ENCODE measurements at regions not wholly inside any gene's neighbourhood (a gene's known extent, or its start where the extent isn't known, plus 50 kb on each side); places are given as distances from the start of the nearest gene placed in this dataset.
"Not testable (repeated sequence)": the region's sequence is repeated elsewhere in the genome, so short reads cannot be mapped to it uniquely, and the experiment has no call there.

DNA sequence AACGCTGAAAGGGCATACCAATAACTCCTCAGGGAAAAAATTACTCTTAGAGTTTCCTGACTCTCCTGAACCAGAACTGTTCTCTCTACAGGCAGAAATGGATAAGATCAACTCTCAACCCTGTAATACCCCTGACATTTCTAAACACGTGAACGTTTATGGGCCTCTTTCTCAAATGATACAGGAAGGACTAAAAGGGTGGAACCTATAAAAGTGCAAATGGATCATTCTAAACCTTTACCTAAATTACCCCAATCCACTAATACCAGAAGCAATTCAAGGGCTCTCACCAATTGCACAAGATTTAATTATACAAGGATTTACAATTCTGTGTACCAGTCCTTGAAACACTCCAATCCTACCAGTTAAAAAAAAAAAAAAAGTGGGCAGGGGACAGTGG is 98.0 kb upstream of the FAM174B start:
- no peak for DNase-seq (ENCODE audit: low spot score)

DNA sequence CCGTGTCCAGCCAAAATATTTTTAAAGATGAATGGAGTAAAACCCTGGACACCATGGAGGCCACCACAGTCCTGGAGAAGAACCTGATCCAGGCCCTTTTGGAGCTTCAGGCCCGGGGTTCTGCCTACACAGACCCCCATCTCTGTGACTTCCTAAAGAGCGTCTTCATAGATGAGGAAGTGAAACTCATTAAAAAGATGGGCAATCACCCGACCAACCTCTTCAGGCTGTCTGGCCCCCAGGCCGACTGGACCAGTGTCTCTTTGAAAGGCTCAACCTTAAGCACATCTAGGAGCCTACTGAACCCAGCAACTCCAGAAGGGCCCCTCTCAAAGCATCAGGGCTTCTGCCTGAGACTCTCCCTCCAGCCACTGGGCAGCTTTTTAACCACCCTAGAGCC is 107.9 kb upstream of the FAM174B start:
- DNase-seq (ENCODE audit: low spot score) = no peak

DNA sequence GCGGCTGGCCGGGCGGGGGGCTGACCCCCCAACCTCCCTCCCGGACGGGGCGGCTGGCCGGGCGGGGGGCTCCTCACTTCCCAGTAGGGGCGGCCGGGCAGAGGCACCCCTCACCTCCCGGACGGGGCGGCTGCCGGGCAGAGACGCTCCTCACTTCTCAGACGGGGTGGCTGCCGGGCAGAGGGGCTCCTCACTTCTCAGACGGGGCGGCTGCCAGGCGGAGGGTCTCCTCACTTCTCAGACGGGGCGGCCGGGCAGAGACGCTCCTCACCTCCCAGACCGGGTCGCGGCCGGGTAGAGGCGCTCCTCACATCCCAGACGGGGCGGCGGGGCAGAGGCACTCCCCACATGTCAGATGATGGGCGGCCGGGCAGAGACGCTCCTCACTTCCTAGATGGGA is 112.6 kb upstream of the FAM174B start:
- not testable (repeated sequence) for DNase-seq (ENCODE audit: low spot score)

DNA sequence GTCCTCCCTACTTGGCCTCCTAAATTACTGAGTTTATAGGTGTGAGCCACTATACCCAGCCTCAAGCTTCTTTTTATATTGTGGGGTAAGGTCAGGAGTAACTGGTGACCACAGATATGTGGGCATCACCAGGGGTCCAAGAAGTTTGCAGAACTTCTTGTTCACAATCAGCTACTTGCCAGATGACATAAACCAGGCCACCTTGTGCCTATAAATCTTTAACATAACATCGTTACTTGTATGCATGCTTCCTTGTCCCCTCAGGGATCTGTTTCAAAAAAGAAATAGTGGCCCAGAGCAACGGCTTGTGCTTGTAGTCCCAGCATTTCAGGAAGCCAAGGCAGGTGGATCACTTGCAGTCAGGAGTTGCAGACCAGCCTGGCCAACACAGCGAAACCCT is 115.1 kb upstream of the FAM174B start:
- no peak for DNase-seq (ENCODE audit: low spot score)

DNA sequence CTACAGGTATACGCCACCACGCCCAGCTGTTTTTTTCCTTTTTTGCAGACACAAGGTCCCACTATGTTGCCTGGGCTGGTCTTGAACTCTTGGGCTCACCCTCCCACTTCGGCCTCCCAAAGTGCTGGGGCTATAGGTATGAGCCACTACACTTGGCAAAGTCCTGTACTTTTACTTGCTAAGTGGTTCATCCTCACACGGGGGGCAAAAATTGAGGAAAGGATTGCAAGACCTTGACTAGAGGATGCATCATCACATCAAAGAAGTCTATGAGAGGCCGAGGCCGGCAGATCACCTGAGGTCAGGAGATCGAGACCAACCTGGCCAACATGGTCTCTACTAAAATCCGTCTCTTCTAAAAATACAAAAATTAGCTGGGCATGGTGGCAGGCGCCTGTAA is 116.5 kb upstream of the FAM174B start:
- no peak for DNase-seq (ENCODE audit: low spot score)

DNA sequence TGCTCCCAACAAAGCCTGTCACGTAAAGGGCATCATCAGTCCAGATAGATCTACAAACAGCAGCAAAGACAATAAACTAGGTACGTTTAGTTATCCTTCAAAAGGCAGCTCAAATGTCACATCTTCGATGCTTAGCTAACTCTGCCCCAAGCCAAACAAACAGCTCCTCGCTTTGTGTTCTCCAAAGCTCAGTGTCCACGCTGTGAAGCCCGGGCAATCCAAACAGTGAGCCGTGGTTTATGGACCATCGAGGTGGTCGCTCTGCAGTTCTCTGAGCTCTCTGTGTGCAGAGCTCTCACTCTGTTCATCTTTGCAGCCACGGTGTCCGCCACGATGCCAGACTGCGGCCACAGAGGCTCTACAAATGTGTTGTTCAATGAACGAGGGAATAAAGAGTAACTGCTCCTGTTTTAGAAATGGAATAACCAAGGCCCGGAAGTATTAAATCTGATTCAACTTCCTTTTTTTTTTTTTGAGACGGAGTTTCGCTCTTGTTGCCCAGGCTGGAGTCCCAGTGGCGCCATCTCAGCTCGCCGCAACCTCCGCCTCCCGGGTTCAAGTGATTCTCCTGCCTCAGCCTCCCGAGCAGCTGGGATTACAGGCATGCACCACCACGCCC is 117.2 kb upstream of the FAM174B start:
- no peak for DNase-seq (ENCODE audit: low spot score)

DNA sequence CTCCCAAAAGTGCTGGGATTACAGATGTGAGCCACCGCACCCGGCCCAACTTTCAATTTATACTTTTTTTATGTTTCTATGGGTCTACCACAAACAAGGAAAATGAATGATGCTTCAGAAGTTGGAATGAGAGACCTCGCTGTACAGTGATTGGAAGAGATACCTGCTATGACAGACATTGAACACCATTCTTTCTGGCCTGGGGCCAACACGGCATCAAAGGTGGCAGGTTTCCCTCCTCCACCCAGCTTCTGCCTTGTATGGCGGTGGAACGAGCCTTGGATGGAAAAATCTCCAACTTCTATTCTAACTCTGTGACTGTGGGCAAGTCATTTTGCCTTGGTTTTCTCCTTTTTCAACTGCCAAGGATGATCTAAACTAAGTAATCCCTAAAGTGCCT is 117.8 kb upstream of the FAM174B start:
- no peak for DNase-seq (ENCODE audit: low spot score)

DNA sequence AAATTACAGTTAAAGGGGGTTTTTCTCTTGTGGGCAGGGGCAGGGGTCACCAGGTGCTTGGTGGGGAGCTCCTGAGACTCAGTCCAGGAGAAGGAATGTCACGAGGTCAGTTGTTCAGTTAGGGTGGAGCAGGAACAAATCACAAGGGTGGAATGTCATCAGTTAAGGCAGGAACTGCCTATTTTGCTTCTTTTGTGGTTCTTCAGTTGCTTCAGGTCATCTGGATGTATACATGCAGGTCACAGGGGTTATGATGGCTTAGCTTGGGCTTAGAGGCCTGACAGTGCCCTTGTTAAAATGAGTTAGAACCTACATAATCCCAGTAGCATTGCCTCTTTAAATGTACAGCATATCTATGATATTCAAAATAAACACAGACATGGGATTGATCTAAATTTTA is 120.2 kb upstream of the CHD2 start:
- DNase-seq (ENCODE audit: low spot score) = no peak

DNA sequence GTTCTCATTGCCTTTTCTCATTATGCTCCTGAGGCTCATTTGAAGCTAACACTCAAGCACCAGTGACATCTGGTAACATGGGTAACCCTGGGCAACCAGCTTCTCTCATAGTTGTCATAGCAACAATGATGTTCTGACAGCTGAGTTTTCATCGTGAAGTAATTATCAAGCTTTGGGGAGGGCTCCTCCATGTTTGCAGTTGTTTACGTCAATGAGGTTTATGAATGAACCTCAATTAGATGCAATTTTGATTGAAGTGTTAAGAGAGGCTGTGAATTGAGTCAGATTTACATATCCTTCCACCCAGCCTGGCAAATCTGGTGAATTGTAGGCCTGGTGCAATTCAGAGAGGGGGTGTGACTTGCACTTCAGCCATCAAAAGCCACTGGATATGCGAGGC is 119.3 kb upstream of the CHD2 start:
- DNase-seq (ENCODE audit: low spot score) = no peak

DNA sequence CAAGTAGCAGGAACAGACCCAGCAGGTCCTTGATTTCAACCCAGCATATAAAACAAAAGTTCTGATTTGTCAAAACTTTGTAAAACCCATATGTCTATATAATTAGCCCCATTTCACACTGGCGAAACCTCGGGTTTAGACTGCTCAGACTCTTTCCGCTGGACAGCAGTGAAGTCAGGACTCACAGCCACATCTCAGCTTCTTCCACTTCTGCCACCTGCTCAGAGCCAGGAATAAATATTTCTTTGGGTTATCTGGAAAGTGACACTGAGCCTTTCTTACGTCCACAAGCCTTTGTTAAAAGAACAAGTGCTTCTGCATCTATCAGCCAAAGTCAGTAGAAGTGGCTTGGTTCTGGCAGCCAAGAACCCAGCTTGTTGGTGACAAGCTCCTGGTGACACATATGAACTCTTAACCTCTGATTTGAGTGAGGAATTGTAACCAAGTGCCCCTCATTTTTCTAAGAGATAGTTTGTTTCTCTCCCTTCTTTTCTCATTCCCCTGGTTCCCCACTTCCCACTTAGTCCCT is 118.1 kb upstream of the CHD2 start:
- DNase-seq (ENCODE audit: low spot score) = no peak

DNA sequence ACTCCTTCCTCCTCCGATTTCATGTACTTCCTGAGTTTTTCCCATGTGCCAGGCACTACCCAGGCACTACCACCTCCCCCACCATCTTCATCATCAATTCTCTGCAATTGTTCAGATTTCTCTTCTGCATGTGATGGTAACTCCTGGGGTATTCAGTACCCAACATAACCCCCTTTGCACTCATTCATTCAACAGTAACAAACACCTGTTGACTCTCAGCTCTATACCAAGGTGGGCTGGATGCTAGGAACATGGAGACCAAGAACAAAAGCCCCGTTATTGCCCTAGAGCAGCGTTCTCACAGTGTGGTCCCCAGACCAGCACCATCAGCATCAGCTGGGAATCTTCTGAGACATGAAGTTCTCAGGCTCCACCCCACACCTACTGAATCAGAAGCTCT is 113.0 kb upstream of the CHD2 start:
- DNase-seq (ENCODE audit: low spot score) = no peak

DNA sequence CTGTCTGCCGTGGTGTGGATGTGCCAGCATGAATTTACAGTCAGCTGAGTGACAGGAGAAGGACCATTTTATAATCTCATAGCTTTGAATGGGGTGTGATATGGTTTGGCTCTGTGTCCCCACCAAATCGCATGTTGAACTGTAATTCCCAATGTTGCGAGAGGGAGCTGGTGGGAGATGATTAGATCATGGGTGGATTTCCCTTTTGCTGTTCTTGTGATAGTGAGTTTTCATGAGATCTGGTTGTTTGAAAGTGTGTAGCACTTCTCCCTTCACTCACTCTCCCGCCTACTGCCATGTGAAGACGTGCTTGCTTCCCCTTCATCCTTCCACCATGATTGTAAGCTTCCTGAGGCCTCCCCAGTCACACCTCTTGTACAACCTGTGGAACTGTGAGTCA is 111.9 kb upstream of the CHD2 start:
- DNase-seq (ENCODE audit: low spot score) = no peak

DNA sequence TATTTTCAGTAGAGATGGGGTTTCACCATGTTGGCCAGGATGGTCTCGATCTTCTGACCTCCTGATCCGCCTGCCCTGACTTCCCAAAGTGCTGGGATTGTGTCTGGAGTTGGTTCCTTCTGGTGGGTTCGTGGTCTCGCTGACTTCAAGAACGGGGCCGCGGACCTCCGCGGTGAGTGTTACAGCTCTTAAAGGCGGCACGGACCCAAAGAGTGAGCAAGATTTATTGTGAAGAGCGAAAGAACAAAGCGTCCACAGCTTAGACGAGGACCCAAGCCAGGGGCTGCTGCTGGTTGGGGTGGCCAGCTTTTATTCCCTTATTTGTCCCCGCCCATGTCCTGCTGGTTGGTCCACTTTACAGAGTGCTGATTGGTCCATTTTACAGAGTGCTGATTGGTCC is 111.3 kb upstream of the CHD2 start:
- DNase-seq (ENCODE audit: low spot score) = not testable (repeated sequence)

DNA sequence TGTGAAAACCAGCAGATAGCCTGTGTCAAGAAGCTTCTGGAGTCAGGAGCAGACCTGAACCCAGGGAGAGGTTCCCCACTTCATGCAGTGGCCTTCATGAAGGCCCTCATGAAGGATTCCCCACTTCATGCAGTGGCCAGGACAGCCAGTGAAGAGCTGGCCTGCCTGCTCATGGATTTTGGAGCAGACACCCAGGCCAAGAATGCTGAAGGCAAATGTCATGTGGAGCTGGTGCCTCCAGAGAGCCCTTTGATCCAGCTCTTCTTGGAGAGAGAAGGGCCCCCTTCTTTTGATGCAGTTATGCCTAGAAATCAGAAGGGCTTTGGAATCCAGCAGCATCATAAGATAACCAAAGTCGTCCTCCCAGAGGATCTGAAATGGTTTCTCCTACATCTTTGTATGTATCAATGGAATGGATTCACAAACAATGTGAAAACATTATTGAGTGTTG is 103.9 kb upstream of the CHD2 start:
- no peak for DNase-seq (ENCODE audit: low spot score)

DNA sequence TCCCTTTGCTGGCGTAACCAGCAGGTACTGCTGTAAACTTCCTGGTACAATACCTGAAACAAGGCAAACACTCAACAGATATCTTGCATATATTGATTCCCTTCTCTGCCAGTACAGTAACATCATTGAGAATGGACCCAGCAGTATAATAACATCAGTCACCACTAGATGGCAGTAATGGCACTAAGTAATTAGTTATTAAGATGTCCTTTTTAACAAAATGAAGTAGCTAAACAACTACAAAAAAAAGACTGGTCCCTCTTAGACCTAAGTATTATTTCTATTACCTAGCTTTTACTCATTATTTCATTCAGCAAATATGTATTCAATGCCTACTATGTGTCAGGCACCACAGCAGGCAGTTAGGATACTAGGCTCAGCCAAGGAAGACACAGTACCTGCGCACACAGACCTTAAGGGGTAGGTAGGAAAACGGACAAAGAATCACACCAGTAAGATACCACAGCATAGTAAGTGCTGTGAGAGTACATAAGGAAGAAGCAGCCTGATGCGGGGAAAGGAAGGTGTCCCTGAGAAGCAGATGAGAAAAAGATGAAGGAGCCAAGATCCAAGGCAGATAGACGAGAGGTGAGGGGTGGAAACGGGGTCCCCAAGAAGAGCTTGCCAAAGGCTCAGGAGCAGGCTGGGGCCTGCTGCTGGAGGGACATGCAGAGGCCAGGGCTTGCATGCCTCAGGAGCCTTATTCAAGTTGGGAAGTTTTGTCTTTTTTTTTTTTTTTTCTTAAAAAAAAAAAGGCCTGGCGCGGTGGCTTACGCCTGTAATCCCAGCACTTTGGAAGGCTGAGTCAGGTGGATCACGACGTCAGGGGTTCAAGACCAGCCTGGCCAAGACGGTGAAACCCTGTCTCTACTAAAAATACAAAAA is 102.7 kb upstream of the CHD2 start:
- peak; percentile 76 for DNase-seq (ENCODE audit: low spot score)

DNA sequence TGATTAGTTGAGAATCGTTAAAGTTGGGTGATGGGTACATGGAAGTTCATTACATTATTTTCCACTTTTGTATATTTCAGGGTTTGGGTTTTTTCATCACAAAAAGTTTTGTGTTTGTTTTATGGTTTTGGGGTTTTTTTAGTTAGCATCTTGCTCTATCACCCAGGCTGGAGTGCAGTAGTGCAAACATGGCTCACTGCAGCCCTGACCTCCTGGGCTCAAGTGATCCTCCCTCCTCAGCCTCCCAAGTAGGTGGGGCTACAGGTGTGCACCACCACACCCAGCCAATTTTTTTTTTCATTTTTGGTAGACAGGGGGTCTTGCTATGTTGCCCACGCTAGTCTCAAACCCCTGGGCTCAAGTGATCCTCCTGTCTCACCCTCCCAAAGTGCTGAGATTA is 100.1 kb upstream of the CHD2 start:
- DNase-seq (ENCODE audit: low spot score) = no peak

DNA sequence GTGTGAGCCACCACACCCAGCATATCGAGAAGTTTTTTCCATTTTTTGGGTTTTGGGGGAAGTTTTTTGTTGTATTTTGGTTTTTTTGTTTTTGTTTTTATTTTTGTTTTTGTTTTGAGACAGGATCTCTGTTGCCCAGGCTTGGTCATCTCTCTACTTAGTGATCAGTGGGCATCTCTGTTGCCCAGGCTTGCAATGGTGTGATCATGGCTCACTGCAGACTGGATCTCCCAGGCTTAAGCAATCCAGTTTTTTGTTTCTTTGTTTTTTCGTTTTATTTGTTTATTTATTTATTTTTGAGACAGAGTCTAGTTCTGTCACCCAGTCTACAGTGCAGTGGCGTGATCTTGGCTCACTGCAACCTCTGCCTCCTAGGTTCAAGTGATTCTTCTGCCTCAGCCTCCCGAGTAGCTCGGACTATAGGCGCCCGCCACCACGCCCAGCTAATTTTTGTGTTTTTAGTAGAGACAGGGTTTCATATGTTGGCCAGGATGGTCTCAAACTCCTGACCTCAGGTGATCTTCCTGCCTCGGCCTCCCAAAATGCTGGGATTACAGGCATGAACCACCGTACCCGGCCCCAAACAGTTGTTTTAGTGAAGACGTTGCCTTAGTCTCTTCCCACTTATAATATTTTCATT is 99.6 kb upstream of the CHD2 start:
- not testable (repeated sequence) for DNase-seq (ENCODE audit: low spot score)

DNA sequence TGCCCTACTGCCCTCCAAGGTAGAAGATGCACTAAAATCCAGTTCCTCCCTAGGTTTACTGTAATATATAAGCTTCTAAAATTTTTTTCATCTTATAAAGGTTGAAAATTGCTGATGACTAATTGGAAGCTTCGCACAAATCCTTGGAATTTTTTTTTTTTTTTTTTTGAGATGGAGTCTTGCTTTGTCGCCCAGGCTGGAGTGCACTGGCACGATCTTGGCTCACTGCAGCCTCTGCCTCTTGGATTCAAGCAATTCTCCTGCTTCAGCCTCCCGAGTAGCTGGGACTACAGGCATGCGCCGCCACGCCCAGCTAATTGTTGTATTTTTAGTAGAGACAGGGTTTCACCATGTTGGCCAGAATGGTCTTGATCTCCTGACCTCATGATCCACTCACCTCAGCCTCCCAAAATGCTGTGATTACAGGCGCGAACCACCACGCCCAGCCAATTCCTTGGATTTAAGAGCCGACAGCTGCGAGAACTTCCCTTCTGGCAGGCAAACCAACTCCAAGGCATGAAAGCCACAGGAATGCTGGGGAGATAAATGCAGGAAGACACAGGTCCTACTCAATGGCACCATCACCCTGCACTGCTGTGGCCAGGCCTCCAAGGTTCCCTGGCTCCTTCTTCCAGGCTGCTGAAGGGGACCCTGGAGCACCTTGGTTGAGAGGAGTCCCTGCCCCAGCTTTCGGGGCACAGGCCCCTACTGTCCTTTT is 98.9 kb upstream of the CHD2 start:
- DNase-seq (ENCODE audit: low spot score) = peak; percentile 94

DNA sequence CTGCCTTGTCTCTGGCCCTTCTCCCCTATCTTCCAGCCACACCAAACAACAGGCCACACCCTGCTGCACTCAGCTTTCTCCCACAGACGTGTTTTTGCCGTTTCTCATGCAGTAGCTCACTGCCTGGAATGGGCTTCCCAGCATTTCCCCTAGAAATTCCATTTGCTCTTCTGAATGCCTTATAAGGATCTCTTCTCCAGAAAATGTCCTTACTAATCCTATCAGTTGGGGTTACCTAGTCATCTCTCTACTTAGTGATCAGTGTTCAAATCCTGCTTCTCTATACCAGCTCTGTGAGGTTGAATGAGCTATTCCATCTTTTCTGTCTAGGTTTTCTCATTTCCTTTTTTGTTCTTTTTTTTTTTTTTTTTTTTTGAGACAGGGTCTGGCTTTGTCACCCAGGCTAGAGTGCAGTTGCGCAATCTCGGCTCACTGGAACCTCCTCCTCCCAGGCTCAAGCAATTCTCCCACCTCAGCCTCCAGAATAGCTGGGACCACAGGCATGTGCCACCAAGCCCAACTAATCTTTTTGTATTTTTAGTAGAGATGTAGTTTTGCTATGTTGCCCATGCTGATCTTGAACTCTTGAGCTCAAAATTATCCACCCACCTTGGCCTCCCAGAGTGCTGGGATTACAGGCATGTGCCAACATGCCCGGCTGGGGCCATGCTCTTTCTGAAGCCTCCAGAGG is 98.2 kb upstream of the CHD2 start:
- DNase-seq (ENCODE audit: low spot score) = peak; percentile 94

DNA sequence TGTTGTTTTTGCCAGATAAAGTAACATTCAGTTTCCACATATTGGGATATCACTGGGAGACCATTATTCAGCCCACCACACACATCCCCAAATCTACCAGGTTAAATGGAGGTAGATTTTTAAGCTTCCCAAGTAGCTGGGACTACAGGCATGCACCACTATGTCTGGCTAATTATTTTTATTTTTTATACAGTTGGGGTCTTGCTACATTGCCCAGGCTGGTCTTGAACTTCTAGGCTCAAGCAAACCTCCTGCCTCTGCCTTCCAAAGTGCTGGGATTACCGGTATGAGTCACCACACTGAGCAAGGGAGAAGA is 96.6 kb upstream of the CHD2 start:
- no peak for DNase-seq (ENCODE audit: low spot score)

DNA sequence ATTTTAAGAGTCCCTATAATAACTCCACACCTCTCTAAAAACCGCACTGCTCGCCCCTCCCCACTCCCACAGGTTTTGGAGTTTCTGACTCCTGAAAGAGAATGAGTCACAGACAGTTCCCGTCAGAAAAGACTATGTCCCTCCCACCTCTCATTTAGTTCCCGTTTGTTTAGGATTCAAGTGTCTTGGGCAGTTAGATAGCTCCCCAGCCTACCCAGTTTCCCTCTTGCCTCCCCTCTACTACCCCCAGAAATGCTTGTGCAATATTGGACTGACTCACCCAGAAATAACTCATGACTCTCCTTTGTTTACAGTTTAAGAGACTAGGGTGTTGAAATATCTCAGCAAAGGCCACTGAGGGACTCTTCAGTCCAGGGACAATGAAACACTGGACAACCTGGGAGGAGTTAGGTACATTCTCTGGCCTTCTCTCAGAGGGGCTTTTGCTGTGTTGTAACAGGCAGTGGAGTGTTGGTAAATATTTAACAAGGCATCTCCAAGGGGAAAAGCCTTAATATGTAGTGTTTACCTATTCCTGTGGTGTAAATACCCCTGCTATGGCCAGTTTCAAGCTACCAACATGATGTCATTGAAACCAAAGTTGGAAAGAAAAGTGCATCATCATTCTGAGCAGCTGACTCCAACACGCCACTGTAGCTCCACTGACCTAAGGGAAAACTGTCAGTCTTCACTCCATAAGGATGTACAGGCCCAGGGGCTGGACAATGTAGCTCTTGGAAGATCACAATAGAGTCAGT is 96.1 kb upstream of the CHD2 start:
- DNase-seq (ENCODE audit: low spot score) = peak; percentile 100

Measured in A172 (cell line).